Breast epithelium (tissue), 3 donors: ENCODE measurements at regions not wholly inside any gene's neighbourhood (a gene's known extent, or its start where the extent isn't known, plus 50 kb on each side); places are given as distances from the start of the nearest gene placed in this dataset.

Source experiments
- POLR2A ChIP-seq: fragments of 450-650 bp; IDR thresholded peaks from one replicate; pipeline ENCODE4 v1.6.1; 2016; ENCODE audit warnings: antibody characterized with exemption, mild to moderate bottlenecking, moderate library complexity
- TF ChIP-seq, protein P1 (sequence below), 3 donors: fragments of 450-650 bp; IDR thresholded peaks; one replicate each; pipeline ENCODE4 v1.5.1; 2016 to 2017; ENCODE audit warnings: antibody characterized with exemption in 3 of 3, mild to moderate bottlenecking in 3 of 3, moderate library complexity in 3 of 3

DNA sequence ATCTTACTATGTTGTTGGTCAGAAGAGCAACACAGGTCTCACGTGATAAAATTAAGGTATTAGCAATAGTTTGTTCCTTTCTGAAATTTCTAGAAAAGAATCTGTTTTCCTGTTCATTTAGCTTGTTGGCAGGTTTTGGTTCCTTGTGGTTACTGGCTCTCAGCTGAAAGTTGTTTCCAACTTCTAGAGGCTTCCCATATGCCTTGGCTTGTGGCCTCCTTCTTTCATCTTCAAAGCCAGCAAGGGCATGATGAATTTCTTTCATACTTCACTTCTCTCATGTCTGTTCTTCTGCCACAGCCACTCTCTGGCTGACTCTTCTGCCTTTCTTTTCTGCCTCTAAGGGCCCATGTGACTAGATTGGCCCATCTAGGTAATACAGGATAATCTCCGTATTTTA is 193.7 kb downstream of the TRIB2 start:
- TF ChIP-seq POLR2A, result no peak
- TF ChIP-seq, protein P1, sequence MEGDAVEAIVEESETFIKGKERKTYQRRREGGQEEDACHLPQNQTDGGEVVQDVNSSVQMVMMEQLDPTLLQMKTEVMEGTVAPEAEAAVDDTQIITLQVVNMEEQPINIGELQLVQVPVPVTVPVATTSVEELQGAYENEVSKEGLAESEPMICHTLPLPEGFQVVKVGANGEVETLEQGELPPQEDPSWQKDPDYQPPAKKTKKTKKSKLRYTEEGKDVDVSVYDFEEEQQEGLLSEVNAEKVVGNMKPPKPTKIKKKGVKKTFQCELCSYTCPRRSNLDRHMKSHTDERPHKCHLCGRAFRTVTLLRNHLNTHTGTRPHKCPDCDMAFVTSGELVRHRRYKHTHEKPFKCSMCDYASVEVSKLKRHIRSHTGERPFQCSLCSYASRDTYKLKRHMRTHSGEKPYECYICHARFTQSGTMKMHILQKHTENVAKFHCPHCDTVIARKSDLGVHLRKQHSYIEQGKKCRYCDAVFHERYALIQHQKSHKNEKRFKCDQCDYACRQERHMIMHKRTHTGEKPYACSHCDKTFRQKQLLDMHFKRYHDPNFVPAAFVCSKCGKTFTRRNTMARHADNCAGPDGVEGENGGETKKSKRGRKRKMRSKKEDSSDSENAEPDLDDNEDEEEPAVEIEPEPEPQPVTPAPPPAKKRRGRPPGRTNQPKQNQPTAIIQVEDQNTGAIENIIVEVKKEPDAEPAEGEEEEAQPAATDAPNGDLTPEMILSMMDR (IDR thresholded peaks at IDR 0.05), result no peak
